Stimulated activated naive CD8-positive, alpha-beta T cell treated with anti-CD3 and anti-CD28 coated beads, Interleukin-15, Interleukin-2, amounts not matched to agents 100 ng/mL and 50 ng/mL, for 24 hours (primary cell): ENCODE measurements at regions not wholly inside any gene's neighbourhood (a gene's known extent, or its start where the extent isn't known, plus 50 kb on each side); places are given as distances from the start of the nearest gene placed in this dataset.

ENCODE experiments used
- H3K27ac Mint-ChIP-seq: one replicate; pipeline ENCODE4 v1.8.0; 2021; ENCODE audit warnings: mild to moderate bottlenecking, mixed read lengths
- H3K27me3 Mint-ChIP-seq: one replicate; pipeline ENCODE4 v1.8.0; 2021; ENCODE audit warnings: mixed read lengths
- H3K36me3 Mint-ChIP-seq: one replicate; pipeline ENCODE4 v1.8.0; 2021; ENCODE audit warnings: low read depth, mixed read lengths
- H3K4me1 Mint-ChIP-seq: one replicate; pipeline ENCODE4 v1.8.0; 2021; ENCODE audit warnings: low read depth, mixed read lengths
- H3K4me3 Mint-ChIP-seq: one replicate; pipeline ENCODE4 v1.8.0; 2021; ENCODE audit warnings: mild to moderate bottlenecking, mixed read lengths
- H3K9me3 Mint-ChIP-seq: one replicate; pipeline ENCODE4 v1.8.0; 2021; ENCODE audit warnings: mixed read lengths

GRCh38 chr5:125331987-125332598 lies 585.7 kb upstream of the ZNF608 start:
- Mint-ChIP-seq H3K27me3 (no peaks in the 10 kb centered on the region), H3K27ac (no peak overlapping the region), H3K4me1 (peaks cover 2% of the 10 kb centered on the region), H3K36me3 (no peaks in the 10 kb centered on the region), H3K9me3 (no peaks in the 10 kb centered on the region), H3K4me3 (no peak overlapping the region)

GRCh38 chr5:125333416-125333815 lies 587.0 kb upstream of the ZNF608 start:
- no peak overlapping the region for H3K4me3 Mint-ChIP-seq
- H3K27me3 Mint-ChIP-seq: no peaks in the 10 kb centered on the region
- H3K4me1 Mint-ChIP-seq: peaks cover 4% of the 10 kb centered on the region
- no peaks in the 10 kb centered on the region for H3K36me3 Mint-ChIP-seq
- H3K27ac Mint-ChIP-seq: no peak overlapping the region
- no peaks in the 10 kb centered on the region for H3K9me3 Mint-ChIP-seq

- H3K4me3 Mint-ChIP-seq: no peak overlapping the region
- H3K36me3 Mint-ChIP-seq: no peaks in the 10 kb centered on the region
- no peaks in the 10 kb centered on the region for H3K9me3 Mint-ChIP-seq
- peaks cover 4% of the 10 kb centered on the region for H3K4me1 Mint-ChIP-seq
- H3K27ac Mint-ChIP-seq: no peak overlapping the region
- no peaks in the 10 kb centered on the region for H3K27me3 Mint-ChIP-seq
Measured at GRCh38 chr5:125336401-125336800, 590.0 kb upstream of the ZNF608 start.

- no peaks in the 10 kb centered on the region for H3K27me3 Mint-ChIP-seq
- peaks cover 4% of the 10 kb centered on the region for H3K4me1 Mint-ChIP-seq
- H3K27ac Mint-ChIP-seq: no peak overlapping the region
- H3K9me3 Mint-ChIP-seq: peaks cover 4% of the 10 kb centered on the region
- no peak overlapping the region for H3K4me3 Mint-ChIP-seq
- H3K36me3 Mint-ChIP-seq: no peaks in the 10 kb centered on the region
Measured at GRCh38 chr5:125337294-125337693, 590.9 kb upstream of the ZNF608 start.

GRCh38 chr5:125338440-125339174 lies 592.2 kb upstream of the ZNF608 start:
- Mint-ChIP-seq H3K4me1 (peaks cover 4% of the 10 kb centered on the region), H3K36me3 (no peaks in the 10 kb centered on the region), H3K27ac (no peak overlapping the region), H3K4me3 (no peak overlapping the region), H3K27me3 (no peaks in the 10 kb centered on the region), H3K9me3 (peaks cover 10% of the 10 kb centered on the region)

GRCh38 chr5:125341436-125341835 lies 595.0 kb upstream of the ZNF608 start:
- Mint-ChIP-seq H3K27ac (no peak overlapping the region), H3K4me1 (peaks cover 4% of the 10 kb centered on the region), H3K9me3 (peaks cover 14% of the 10 kb centered on the region), H3K4me3 (no peak overlapping the region), H3K27me3 (no peaks in the 10 kb centered on the region), H3K36me3 (no peaks in the 10 kb centered on the region)

GRCh38 chr5:125343015-125343414 lies 596.6 kb upstream of the ZNF608 start:
- H3K4me1 Mint-ChIP-seq: no peaks in the 10 kb centered on the region
- H3K27me3 Mint-ChIP-seq: no peaks in the 10 kb centered on the region
- no peaks in the 10 kb centered on the region for H3K36me3 Mint-ChIP-seq
- H3K9me3 Mint-ChIP-seq: peaks cover 14% of the 10 kb centered on the region
- no peak overlapping the region for H3K27ac Mint-ChIP-seq
- no peak overlapping the region for H3K4me3 Mint-ChIP-seq

GRCh38 chr5:125346316-125346715 lies 599.9 kb upstream of the ZNF608 start:
- Mint-ChIP-seq H3K27ac (no peak overlapping the region), H3K9me3 (peaks cover 19% of the 10 kb centered on the region), H3K36me3 (no peaks in the 10 kb centered on the region), H3K4me1 (no peaks in the 10 kb centered on the region), H3K4me3 (no peak overlapping the region), H3K27me3 (no peaks in the 10 kb centered on the region)

GRCh38 chr5:125348221-125348692 lies 601.8 kb upstream of the ZNF608 start:
- Mint-ChIP-seq H3K4me3 (no peak overlapping the region), H3K36me3 (no peaks in the 10 kb centered on the region), H3K27ac (no peak overlapping the region), H3K9me3 (peaks cover 9% of the 10 kb centered on the region), H3K27me3 (no peaks in the 10 kb centered on the region), H3K4me1 (no peaks in the 10 kb centered on the region)

- no peaks in the 10 kb centered on the region for H3K4me1 Mint-ChIP-seq
- H3K36me3 Mint-ChIP-seq: no peaks in the 10 kb centered on the region
- H3K9me3 Mint-ChIP-seq: peaks cover 9% of the 10 kb centered on the region
- H3K27ac Mint-ChIP-seq: no peak overlapping the region
- H3K27me3 Mint-ChIP-seq: no peaks in the 10 kb centered on the region
- no peak overlapping the region for H3K4me3 Mint-ChIP-seq
Measured at GRCh38 chr5:125348936-125349831, 602.7 kb upstream of the ZNF608 start.

GRCh38 chr5:125357660-125358059 lies 611.2 kb upstream of the ZNF608 start:
- H3K9me3 Mint-ChIP-seq: peaks cover 22% of the 10 kb centered on the region
- no peak overlapping the region for H3K4me3 Mint-ChIP-seq
- H3K4me1 Mint-ChIP-seq: no peaks in the 10 kb centered on the region
- no peaks in the 10 kb centered on the region for H3K36me3 Mint-ChIP-seq
- H3K27ac Mint-ChIP-seq: no peak overlapping the region
- no peaks in the 10 kb centered on the region for H3K27me3 Mint-ChIP-seq

GRCh38 chr5:125365747-125366146 lies 619.3 kb upstream of the ZNF608 start:
- Mint-ChIP-seq H3K36me3 (no peaks in the 10 kb centered on the region), H3K27ac (no peak overlapping the region), H3K9me3 (peaks cover 9% of the 10 kb centered on the region), H3K4me3 (no peak overlapping the region), H3K27me3 (no peaks in the 10 kb centered on the region), H3K4me1 (no peaks in the 10 kb centered on the region)

- H3K27me3 Mint-ChIP-seq: no peaks in the 10 kb centered on the region
- H3K36me3 Mint-ChIP-seq: no peaks in the 10 kb centered on the region
- H3K27ac Mint-ChIP-seq: no peak overlapping the region
- H3K4me3 Mint-ChIP-seq: no peak overlapping the region
- H3K4me1 Mint-ChIP-seq: no peaks in the 10 kb centered on the region
- H3K9me3 Mint-ChIP-seq: peaks cover 9% of the 10 kb centered on the region
Measured at GRCh38 chr5:125367702-125368101, 621.3 kb upstream of the ZNF608 start.

GRCh38 chr5:125370461-125371205 lies 624.2 kb upstream of the ZNF608 start:
- Mint-ChIP-seq H3K4me3 (no peak overlapping the region), H3K36me3 (no peaks in the 10 kb centered on the region), H3K27ac (no peak overlapping the region), H3K9me3 (peaks cover 9% of the 10 kb centered on the region), H3K4me1 (no peaks in the 10 kb centered on the region), H3K27me3 (no peaks in the 10 kb centered on the region)
